ENCODE measurements at regions not wholly inside any gene's neighbourhood (a gene's known extent, or its start where the extent isn't known, plus 50 kb on each side); places are given as distances from the start of the nearest gene placed in this dataset.

DNA sequence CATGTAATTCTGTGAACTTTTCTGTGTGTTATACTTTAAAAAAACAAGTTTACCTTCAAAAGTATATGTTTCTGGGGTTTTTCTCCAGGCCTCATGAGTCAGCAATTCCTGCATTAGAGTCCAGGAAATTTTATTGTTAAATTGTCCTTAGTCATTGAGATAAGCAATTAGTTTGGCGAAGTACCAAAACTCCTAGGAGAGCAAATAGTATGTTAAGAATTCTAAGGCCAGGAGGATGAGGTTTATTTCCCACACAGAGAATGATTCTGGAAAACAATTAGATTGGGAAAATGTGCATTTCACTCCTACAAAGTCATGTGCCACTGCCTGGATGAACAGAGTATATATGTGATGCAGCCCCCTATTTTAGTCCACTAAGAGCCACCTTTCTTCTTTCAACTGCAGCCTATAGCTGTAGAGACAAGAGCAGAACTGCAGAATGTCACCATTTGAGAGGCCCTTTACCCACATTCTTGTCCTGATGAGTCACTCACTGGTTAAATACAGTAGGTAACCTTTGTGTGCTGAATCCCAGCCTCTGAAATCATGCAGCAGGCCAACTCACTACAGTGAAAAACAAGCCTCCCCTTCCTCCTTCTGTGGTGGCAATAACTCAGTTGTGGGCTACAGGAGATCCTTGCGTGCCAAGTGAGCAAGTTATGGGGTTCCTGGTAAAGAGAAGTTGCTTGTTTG, 452.8 kb upstream of the THBS1 start (continued):
- TF ChIP-seq NR2F1 (CRISPR knock-in tag; IDR thresholded peaks at IDR 0.05) (no peak), ZFP1 (CRISPR knock-in tag; IDR thresholded peaks at IDR 0.05) (no peak), PRPF4 (IDR thresholded peaks at IDR 0.05; ENCODE audit: low read depth, low read length, poor library complexity, severe bottlenecking) (no peak), ASH2L (IDR thresholded peaks at IDR 0.05; ENCODE audit: insufficient read length, low read depth, low read length) (peak; percentile 83), ZNF737 (CRISPR knock-in tag; IDR thresholded peaks at IDR 0.05; ENCODE audit: borderline replicate concordance) (no peak), FOSL1 (CRISPR knock-in tag; IDR thresholded peaks at IDR 0.05; ENCODE audit: borderline replicate concordance) (peak; percentile 99), ZNF256 (CRISPR knock-in tag; conservative IDR thresholded peaks at IDR 0.05) (no peak), LCORL (IDR thresholded peaks at IDR 0.05) (no peak), LCORL (CRISPR knock-in tag; IDR thresholded peaks at IDR 0.05) (peak; percentile 73), ZSCAN9 (CRISPR knock-in tag; IDR thresholded peaks at IDR 0.05; ENCODE audit: borderline replicate concordance) (peak; percentile 50; the same call in 1 of the 2 replicates), KAT8 (CRISPR knock-in tag; IDR thresholded peaks at IDR 0.05) (0 out of 2 replicates have a peak, but pooled peaks have one; percentile 65), SETDB1 (CRISPR knock-in tag; IDR thresholded peaks at IDR 0.05; ENCODE audit: borderline replicate concordance) (no peak), TEAD3 (CRISPR knock-in tag; optimal IDR thresholded peaks at IDR 0.05; ENCODE audit: borderline replicate concordance) (peak; percentile 96), ZSCAN12 (CRISPR knock-in tag; IDR thresholded peaks at IDR 0.05) (no peak), CREB1 (IDR thresholded peaks at IDR 0.05) (0 out of 2 replicates have a peak, but pooled peaks have one; percentile 14), CREB1 (CRISPR knock-in tag; IDR thresholded peaks at IDR 0.05) (0 out of 2 replicates have a peak, but pooled peaks have one; percentile 30), ZNF670 (CRISPR knock-in tag; IDR thresholded peaks at IDR 0.05; ENCODE audit: borderline replicate concordance) (0 out of 2 replicates have a peak, but pooled peaks have one; percentile 34), ZNF143 (CRISPR knock-in tag; IDR thresholded peaks at IDR 0.05) (no peak), NFE2L2 (IDR thresholded peaks at IDR 0.05; ENCODE audit: low read length) (peak; percentile 91)
- TF ChIP-seq, protein P1, sequence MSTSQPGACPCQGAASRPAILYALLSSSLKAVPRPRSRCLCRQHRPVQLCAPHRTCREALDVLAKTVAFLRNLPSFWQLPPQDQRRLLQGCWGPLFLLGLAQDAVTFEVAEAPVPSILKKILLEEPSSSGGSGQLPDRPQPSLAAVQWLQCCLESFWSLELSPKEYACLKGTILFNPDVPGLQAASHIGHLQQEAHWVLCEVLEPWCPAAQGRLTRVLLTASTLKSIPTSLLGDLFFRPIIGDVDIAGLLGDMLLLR (CRISPR knock-in tag; IDR thresholded peaks at IDR 0.05), result no peak
- TF ChIP-seq, protein P2, sequence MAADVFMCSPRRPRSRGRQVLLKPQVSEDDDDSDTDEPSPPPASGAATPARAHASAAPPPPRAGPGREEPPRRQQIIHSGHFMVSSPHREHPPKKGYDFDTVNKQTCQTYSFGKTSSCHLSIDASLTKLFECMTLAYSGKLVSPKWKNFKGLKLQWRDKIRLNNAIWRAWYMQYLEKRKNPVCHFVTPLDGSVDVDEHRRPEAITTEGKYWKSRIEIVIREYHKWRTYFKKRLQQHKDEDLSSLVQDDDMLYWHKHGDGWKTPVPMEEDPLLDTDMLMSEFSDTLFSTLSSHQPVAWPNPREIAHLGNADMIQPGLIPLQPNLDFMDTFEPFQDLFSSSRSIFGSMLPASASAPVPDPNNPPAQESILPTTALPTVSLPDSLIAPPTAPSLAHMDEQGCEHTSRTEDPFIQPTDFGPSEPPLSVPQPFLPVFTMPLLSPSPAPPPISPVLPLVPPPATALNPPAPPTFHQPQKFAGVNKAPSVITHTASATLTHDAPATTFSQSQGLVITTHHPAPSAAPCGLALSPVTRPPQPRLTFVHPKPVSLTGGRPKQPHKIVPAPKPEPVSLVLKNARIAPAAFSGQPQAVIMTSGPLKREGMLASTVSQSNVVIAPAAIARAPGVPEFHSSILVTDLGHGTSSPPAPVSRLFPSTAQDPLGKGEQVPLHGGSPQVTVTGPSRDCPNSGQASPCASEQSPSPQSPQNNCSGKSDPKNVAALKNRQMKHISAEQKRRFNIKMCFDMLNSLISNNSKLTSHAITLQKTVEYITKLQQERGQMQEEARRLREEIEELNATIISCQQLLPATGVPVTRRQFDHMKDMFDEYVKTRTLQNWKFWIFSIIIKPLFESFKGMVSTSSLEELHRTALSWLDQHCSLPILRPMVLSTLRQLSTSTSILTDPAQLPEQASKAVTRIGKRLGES (CRISPR knock-in tag; IDR thresholded peaks at IDR 0.05; ENCODE audit: borderline replicate concordance), result no peak
- TF ChIP-seq, protein P3, sequence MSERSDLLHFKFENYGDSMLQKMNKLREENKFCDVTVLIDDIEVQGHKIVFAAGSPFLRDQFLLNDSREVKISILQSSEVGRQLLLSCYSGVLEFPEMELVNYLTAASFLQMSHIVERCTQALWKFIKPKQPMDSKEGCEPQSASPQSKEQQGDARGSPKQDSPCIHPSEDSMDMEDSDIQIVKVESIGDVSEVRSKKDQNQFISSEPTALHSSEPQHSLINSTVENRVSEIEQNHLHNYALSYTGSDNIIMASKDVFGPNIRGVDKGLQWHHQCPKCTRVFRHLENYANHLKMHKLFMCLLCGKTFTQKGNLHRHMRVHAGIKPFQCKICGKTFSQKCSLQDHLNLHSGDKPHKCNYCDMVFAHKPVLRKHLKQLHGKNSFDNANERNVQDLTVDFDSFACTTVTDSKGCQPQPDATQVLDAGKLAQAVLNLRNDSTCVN (CRISPR knock-in tag; IDR thresholded peaks at IDR 0.05; ENCODE audit: borderline replicate concordance), result no peak
- TF ChIP-seq, protein P4, sequence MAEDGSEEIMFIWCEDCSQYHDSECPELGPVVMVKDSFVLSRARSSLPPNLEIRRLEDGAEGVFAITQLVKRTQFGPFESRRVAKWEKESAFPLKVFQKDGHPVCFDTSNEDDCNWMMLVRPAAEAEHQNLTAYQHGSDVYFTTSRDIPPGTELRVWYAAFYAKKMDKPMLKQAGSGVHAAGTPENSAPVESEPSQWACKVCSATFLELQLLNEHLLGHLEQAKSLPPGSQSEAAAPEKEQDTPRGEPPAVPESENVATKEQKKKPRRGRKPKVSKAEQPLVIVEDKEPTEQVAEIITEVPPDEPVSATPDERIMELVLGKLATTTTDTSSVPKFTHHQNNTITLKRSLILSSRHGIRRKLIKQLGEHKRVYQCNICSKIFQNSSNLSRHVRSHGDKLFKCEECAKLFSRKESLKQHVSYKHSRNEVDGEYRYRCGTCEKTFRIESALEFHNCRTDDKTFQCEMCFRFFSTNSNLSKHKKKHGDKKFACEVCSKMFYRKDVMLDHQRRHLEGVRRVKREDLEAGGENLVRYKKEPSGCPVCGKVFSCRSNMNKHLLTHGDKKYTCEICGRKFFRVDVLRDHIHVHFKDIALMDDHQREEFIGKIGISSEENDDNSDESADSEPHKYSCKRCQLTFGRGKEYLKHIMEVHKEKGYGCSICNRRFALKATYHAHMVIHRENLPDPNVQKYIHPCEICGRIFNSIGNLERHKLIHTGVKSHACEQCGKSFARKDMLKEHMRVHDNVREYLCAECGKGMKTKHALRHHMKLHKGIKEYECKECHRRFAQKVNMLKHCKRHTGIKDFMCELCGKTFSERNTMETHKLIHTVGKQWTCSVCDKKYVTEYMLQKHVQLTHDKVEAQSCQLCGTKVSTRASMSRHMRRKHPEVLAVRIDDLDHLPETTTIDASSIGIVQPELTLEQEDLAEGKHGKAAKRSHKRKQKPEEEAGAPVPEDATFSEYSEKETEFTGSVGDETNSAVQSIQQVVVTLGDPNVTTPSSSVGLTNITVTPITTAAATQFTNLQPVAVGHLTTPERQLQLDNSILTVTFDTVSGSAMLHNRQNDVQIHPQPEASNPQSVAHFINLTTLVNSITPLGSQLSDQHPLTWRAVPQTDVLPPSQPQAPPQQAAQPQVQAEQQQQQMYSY (CRISPR knock-in tag; IDR thresholded peaks at IDR 0.05), result no peak
